ENCODE measurements at regions not wholly inside any gene's neighbourhood (a gene's known extent, or its start where the extent isn't known, plus 50 kb on each side); places are given as distances from the start of the nearest gene placed in this dataset.

DNA sequence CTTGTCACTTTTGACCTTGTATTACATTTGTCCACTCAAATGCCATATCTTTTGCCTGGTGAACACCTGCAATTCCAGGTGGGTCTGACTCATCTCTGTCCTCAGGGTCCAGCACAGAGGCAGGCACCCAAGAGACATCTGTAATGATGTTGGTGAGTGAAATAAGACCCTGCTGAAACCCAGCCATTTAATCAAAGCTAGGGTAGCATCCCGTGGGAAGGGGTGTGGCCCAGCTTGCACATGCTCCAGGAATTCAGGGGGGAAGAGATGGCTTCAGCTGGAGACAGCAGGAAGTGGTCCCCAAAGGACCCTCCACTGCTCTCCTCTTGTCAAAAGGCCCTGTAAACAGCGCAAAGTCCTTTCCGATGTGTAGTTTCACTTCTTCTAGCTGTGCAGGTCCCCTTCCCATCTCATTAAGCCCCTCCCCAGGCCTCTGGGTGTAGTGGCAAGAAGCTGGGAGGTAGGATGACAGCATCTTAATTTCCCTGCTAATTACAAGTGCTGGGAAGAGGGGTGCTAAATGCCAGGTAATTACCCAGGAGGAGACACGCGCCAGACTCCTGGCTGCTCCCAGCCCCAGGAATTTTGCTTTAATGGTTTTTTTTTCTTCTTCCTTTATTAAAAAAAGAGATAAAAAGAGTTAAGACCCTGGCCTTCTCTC lies 54.4 kb upstream of the TRABD2B start (continued):
- TF ChIP-seq, protein P1, sequence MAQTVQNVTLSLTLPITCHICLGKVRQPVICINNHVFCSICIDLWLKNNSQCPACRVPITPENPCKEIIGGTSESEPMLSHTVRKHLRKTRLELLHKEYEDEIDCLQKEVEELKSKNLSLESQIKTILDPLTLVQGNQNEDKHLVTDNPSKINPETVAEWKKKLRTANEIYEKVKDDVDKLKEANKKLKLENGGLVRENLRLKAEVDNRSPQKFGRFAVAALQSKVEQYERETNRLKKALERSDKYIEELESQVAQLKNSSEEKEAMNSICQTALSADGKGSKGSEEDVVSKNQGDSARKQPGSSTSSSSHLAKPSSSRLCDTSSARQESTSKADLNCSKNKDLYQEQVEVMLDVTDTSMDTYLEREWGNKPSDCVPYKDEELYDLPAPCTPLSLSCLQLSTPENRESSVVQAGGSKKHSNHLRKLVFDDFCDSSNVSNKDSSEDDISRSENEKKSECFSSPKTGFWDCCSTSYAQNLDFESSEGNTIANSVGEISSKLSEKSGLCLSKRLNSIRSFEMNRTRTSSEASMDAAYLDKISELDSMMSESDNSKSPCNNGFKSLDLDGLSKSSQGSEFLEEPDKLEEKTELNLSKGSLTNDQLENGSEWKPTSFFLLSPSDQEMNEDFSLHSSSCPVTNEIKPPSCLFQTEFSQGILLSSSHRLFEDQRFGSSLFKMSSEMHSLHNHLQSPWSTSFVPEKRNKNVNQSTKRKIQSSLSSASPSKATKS (CRISPR knock-in tag; IDR thresholded peaks at IDR 0.05), result no peak
- TF ChIP-seq ZNF23 (CRISPR knock-in tag; IDR thresholded peaks at IDR 0.05) (no peak), ZBTB1 (CRISPR knock-in tag; IDR thresholded peaks at IDR 0.05; ENCODE audit: borderline replicate concordance, low read depth) (no peak), TGIF2 (CRISPR knock-in tag; IDR thresholded peaks at IDR 0.05) (no peak)
- TF ChIP-seq, protein P2, sequence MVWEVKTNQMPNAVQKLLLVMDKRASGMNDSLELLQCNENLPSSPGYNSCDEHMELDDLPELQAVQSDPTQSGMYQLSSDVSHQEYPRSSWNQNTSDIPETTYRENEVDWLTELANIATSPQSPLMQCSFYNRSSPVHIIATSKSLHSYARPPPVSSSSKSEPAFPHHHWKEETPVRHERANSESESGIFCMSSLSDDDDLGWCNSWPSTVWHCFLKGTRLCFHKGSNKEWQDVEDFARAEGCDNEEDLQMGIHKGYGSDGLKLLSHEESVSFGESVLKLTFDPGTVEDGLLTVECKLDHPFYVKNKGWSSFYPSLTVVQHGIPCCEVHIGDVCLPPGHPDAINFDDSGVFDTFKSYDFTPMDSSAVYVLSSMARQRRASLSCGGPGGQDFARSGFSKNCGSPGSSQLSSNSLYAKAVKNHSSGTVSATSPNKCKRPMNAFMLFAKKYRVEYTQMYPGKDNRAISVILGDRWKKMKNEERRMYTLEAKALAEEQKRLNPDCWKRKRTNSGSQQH (CRISPR knock-in tag; IDR thresholded peaks at IDR 0.05), result no peak

DNA sequence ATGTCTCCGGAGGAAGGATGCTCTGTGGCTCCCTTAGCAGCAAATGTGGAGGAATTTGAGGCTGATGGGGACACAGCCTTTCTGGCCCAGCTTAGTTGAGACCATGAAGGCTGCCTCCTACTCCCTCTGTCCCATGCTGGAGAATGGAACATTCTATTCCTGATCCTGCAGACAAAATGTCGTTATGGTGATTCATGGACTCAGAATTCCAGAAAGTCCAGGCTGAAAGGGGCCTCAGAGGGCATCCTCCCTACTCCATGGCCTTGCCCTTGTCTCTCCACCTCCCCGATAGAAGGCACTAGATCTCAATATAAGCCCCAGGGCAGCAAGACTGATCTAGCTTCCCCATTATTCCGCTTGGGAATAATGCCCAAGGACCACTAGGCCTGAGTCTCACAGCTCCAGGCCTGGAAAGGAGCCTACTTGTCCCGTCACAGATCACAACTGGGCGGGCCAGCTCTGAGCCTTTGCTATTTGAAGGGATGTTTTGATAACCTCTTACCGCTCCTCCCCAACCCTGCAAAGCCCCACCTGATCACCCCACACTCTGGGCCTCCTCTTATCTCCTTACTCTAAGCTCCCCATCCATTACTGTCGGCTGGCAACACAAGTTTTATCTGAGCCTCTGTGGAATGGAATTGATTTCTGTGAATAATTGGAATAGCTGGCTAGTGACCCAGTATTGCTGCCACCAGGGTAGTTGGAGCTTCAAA lies 52.8 kb upstream of the TRABD2B start:
- no peak overlapping the region for H3K4me3 ChIP-seq
- no peaks in the 10 kb centered on the region for H3K4me1 ChIP-seq (replicated peaks in 1 of 2; ENCODE audit: control insufficient read depth in 2 of 2, insufficient read depth in 2 of 2, low read length in 2 of 2)
- no peaks in the 10 kb centered on the region for H3K36me3 ChIP-seq (ENCODE audit: control insufficient read depth, insufficient read depth, low read length)
- no peak overlapping the region for H2AFZ ChIP-seq (ENCODE audit: low read depth, low read length)
- no peak overlapping the region for H3K4me2 ChIP-seq (ENCODE audit: insufficient read depth, low read length)
- H3K9me1 ChIP-seq (ENCODE audit: control insufficient read depth, insufficient read depth, low read length), result no peaks in the 10 kb centered on the region
- H3K27me3 ChIP-seq (ENCODE audit: control insufficient read depth in 2 of 2, insufficient read depth in 2 of 2, low read length in 2 of 2), result peaks cover 0 to 10% of the 10 kb centered on the region in 2 experiments; a peak in 2 of 5 replicates
- no TSS peak for BruUV-seq (replicated peaks)
- no peaks in the 10 kb centered on the region for H4K20me1 ChIP-seq (replicated peaks; ENCODE audit: control insufficient read depth, insufficient read depth, low read length)
- H3K27ac ChIP-seq (ENCODE audit: extremely low read depth, low read depth, low read length), result no peak overlapping the region
- 0% methylated on average over 8 of the region's 8 CpGs for WGBS (ENCODE audit: insufficient coverage, low coverage, missing lambda C conversion rate)
- CTCF ChIA-PET (ENCODE audit: low intra/inter-chr PET ratio), result no interaction called here
- in situ Hi-C loops (cut with MboI), result no loop called here
- POLR2A ChIA-PET, result interaction anchor here (0.6 to 1.3 kb wide), 2 partner anchors 10 to 18 kb away, joined by 3 to 4 read pairs; no protein-coding TSS in a partner anchor
- H3K79me2 ChIP-seq (ENCODE audit: control insufficient read depth, insufficient read depth, low read length), result no peaks in the 10 kb centered on the region
- no peak for DNase-seq (ENCODE audit: extremely low read depth in 1 of 4, low spot score in 3 of 4)
- no peak overlapping the region for H3K9ac ChIP-seq (ENCODE audit: insufficient read depth in 1 of 2, low read depth in 2 of 2, low read length in 2 of 2)
- intact Hi-C loops (cut with micrococcal nuclease), result no loop called here
- FAIRE-seq, result no peak
- H3K9me3 ChIP-seq (replicated peaks; ENCODE audit: control insufficient read depth, insufficient read depth, low read depth, low read length), result no peaks in the 10 kb centered on the region
- no peak; the same call in 2 of the 3 replicates for ATAC-seq
- TF ChIP-seq HLTF (IDR thresholded peaks at IDR 0.05), result no peak
- TF ChIP-seq SMAD3 (CRISPR knock-in tag; conservative IDR thresholded peaks at IDR 0.05), result no peak
- no peak for TF ChIP-seq SAFB2 (IDR thresholded peaks at IDR 0.05; ENCODE audit: borderline replicate concordance, low read depth, low read length, severe bottlenecking)
- no peak for TF ChIP-seq KAT2B (IDR thresholded peaks at IDR 0.05; ENCODE audit: low read depth, low read length)
- TF ChIP-seq THRAP3 (IDR thresholded peaks at IDR 0.05; ENCODE audit: borderline replicate concordance), result no peak
- no peak for TF ChIP-seq BACH1 (tag; IDR thresholded peaks at IDR 0.05)
- TF ChIP-seq EZH2 (IDR thresholded peaks at IDR 0.05; ENCODE audit: borderline replicate concordance, low read depth, low read length), result no peak
- no peak for TF ChIP-seq TAF15 (IDR thresholded peaks at IDR 0.05; ENCODE audit: low read depth, low read length)
- no peak for TF ChIP-seq ETV5 (CRISPR knock-in tag; IDR thresholded peaks at IDR 0.05; ENCODE audit: low read depth)
- TF ChIP-seq HDAC1 (IDR thresholded peaks at IDR 0.05), result no peak
- no peak for TF ChIP-seq ZBED1 (IDR thresholded peaks at IDR 0.05)

Measured in K562 (cell line).